ENCODE measurements at regions not wholly inside any gene's neighbourhood (a gene's known extent, or its start where the extent isn't known, plus 50 kb on each side); places are given as distances from the start of the nearest gene placed in this dataset.
"Not testable (repeated sequence)": the region's sequence is repeated elsewhere in the genome, so short reads cannot be mapped to it uniquely, and the experiment has no call there.

DNA sequence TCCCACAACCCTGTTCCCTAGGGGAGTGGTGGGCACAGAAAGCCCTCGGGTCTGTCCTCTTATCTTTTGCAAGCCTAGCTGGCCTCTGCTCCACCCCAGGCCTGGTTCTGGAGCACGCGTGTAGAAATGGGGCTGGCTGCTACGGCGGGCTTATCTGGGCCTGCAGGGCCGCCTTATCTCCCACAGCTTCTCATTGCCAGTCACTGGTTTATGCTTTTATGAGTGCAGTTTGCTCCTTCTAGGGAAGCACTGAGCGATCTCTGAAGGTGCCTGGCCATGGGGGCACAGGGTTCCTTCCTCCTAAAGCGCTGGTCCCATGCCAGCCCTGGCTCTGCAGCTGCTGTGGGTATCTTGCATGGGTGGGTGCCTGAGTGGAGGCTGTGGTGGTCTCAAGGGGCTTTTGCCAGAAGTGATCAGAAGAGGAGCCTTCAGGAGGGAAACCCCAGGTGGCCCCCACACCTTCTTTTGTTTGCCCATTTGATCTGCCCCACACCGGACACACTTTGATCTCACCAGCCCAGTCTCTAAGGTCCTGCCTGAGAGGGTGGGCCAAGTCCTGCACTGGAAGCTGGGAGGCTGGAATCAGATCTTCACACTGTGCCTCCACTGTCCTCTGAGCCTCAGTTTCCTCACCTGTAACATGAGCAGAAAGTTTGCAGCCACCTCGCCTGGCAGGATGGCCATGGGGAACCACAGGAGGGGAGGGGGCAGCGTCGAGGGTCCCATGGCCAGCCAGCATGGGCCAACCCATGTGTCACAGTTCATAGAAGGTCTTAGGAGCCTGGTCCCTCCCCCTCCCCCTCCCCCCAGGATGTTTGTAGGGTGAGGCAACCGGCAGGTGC is 86.6 kb upstream of the FGF3 start:
- no peak for DNase-seq (ENCODE audit: low read depth in 3 of 3)

DNA sequence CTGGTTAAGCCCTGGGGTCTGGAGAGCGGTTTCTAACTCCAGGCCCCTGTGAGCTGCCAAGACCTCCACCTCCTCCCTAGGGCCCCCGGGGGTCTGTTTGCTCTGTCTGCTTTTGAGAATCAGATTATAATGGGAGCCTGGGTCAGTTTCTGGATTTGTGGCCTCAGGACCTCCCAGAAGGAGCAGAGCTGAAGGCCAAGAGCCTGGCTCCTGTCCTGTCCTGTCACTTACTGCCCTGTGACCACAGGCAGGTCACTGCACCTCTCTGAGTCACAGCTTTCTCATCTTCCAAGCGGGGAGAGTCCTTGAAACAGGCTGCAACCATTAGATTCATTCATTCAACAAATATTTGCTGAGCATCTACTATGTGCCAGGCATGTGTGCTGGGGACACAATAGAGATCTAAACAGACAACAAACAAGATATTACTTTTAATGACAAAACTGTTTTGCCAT is 87.3 kb upstream of the FGF3 start:
- DNase-seq (ENCODE audit: low read depth in 3 of 3) = no peak

DNA sequence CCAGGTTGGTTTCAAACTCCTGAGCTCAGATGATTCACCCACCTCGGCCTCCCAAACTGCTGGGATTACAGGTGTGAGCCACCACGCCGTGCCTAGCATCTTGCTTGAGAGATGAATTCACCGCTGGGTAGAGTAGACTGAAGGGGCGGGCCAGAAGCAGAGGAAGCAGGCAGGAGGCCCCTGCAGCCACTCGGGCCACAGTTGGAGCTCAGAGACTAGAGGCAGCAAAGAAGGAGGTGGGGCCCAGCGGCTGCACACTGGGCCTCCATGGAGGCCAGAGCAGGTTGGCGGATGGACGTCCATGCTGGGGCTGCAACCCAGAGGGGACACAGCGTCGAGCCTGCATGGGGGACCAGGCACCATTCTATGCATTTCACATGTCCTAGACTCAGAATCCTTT is 88.4 kb upstream of the FGF3 start:
- DNase-seq (ENCODE audit: low read depth in 3 of 3) = no peak

DNA sequence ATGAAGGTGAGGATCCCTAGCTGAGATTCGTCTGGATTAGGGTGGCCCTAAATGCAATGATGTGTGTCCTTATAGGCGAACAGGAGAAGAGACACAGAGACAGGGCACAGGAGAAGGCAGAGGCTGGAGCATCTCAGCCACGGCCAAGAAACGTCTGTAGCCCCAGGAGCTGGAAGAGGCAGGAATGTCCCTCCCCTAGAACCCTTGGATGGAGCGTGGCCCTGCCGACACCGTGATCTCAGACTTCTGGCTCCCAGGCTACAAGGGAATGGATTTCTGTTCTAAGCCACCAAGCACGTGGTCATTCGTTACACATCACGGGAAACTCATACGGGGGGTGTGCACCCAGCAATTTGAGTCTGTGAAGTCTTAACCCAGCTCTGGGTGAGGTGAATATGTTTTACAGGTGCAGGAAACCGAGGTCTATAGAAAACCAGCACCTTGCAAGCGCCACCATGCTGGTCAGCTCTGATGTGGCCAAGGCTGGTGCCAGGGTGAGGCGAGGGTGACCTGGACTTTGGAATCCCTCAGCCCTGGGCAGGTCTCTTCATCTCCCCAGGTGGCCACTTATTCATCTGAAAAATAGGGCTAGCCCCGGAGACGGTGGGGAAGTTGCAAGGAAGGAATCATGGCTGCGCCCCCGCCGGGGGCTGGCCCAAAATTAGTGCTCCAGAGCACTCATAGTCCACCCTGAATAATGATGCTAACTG is 89.5 kb upstream of the FGF3 start:
- DNase-seq (ENCODE audit: low read depth in 3 of 3) = no peak

- DNase-seq (ENCODE audit: low read depth in 3 of 3) = no peak
Observed at GRCh38 chr11:69909561-69910518, 90.6 kb upstream of the FGF3 start.

- DNase-seq (ENCODE audit: low read depth in 3 of 3) = no peak
Observed at GRCh38 chr11:69910519-69911309, 91.5 kb upstream of the FGF3 start.

DNA sequence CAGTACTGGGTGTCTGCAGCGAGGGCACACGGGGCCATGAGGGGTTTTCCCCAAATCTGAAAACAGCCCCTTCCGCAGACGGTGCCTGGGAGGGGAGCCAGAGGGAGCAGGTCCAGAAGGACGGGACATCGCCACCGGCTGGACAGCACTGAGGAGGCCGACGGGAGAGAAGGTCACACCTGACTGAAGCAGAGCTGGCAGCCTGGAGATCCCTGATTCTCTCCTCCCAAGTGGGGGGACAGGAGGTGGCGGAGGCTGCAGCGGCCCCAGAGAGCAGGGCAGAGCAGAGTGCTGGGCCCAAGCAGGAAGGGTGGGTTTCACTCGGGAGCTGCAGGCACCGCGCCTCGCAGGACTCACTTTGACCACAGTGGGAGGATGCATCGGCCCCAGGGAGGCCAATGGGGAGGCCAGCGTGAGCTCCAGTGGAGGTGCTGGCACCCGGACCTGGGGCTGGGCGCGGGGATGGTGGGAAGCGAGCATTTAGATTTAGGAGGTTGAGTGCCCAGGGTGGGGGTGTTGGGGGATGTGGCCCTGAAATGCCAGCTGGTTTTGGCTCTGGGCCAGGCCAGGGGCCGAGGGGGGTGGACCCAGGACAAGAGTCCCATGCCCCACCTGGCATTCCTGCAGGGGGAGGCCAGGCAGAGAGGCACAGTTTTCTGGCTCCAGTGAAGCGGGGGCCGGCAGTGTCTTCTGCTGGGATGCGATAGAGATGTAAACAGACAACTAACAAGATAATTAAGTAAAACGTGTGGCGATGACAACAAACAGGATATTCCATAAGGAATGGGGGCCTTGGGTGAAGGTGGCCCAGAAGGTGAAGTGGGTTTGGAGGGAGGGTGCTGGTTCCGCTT is 92.3 kb upstream of the FGF3 start:
- DNase-seq (ENCODE audit: low read depth in 3 of 3) = no peak

- DNase-seq (ENCODE audit: low read depth in 3 of 3) = no peak
Observed at GRCh38 chr11:69912161-69912910, 93.1 kb upstream of the FGF3 start.

DNA sequence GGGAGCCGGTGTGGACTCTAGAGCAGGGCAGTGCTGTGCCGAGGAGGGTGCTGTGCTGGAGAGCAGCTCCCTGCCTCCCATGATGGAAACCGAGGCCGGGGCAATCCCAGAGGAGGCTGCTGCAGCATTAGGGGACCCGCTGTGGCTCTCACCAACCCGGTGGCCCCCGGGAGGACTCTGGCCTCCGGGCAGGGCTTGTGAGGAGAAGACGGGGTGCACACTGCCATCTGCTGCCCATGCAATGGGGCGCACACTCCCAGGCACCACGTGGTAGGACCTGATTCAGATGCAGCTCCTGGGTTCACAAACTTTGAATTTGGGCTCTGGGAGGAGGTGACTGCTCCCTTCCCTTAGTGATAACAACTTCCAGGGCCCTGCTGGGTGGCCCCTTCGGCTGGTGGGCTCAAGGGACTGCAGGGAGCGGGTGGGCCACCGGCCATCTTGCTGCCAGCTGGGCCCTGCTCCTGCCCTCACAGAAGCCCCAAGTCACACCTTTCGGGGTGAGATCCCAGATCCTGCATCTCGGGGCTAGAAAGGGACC is 93.8 kb upstream of the FGF3 start:
- no peak for DNase-seq (ENCODE audit: low read depth in 3 of 3)

DNA sequence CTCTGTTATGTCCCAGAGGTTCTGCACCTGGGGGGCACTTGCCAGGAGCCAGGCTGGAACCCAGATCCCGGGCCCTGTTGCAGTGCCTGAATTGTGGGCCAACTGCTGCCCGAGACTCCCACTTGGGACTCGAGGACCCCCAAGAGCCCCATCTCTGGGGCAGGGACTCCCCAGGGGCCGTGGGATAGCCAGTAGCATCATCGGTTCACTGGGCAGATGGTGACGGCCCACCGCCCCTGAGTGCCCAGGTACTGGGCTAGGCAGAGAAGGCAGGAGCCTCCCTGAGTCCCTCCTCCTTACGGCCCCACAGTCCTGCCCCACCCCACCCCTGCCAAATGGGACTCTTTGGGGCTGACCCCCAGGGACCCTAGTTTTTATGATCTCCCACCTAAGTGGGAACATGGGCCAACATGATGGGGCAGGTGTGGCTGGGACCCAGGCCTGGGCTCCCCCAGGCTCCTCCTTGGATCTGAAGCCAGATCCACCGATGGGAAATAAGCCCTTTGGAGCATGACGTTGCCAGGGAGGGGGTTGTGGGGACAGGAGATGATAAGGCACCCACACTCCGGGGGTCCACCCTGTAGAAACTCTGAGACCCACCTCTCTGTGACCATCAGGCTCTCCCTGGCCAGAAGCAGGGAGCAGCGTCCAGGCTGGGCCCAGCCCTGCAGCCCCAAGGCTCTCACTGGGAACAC is 94.5 kb upstream of the FGF3 start:
- no peak for DNase-seq (ENCODE audit: low read depth in 3 of 3)

DNA sequence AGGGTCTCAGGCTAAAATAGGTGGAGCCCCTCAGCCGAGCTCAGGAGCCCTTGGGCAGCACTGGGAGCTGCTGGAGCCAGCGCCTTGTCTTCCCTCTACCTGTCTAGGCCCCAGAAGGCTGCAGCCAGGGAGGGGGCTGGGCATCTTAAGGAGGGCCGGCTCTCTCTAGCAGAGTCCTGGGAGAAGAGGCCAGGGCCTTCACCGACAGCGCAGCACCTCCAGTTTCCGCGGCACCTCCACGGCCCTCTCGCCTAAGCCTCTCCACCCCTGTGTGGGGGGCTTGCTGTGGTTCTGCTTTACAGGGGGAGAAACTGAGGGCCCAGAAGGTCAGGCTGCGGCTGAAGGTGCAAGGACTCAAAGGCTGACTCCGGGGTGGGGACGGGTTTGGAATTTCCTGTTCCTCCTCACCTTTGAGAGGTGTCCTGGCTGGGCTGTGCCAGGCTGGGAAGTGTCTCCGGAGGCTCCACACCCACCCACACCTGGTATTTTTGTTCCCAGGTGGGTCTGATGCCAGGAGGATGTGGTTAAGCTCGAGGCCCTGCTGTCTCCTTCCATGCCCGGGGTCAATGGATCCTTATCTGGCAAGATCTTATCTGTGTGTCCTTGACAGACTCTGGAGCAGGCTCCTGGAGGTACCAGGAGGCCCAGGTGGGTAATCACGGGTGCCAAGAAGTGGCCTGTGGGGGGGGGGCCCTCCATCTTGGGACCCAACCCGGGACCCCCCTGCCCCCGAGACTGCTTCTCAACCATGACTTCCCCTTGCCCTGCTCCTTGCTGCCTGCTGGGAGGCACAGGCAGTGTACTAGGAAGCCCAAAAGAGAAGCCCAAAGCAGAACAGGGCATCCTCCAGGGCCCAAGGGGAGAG is 95.3 kb upstream of the FGF3 start:
- DNase-seq (ENCODE audit: low read depth in 3 of 3) = no peak

GRCh38 chr11:69915151-69915500 is 95.9 kb upstream of the FGF3 start:
- no peak for DNase-seq (ENCODE audit: low read depth in 3 of 3)

- no peak for DNase-seq (ENCODE audit: low read depth in 3 of 3)
Observed at GRCh38 chr11:69915501-69916250, 96.5 kb upstream of the FGF3 start.

- not testable (repeated sequence) for DNase-seq (ENCODE audit: low read depth in 3 of 3)
Observed at GRCh38 chr11:69916251-69916649, 97.0 kb upstream of the FGF3 start.

GRCh38 chr11:69916806-69917387 is 97.7 kb upstream of the FGF3 start:
- no peak for DNase-seq (ENCODE audit: low read depth in 3 of 3)

- DNase-seq (ENCODE audit: low read depth in 3 of 3) = no peak
Observed at GRCh38 chr11:69917529-69917928, 98.3 kb upstream of the FGF3 start.

Data from stimulated activated CD4-positive, alpha-beta T cell treated with anti-CD3 and anti-CD28 coated beads, TNF-alpha, amount 100 ng/mL, for 4 hours (primary cell).